Embryonic facial prominence (tissue), 1 donor: ENCODE measurements at regions not wholly inside any gene's neighbourhood (a gene's known extent, or its start where the extent isn't known, plus 50 kb on each side); places are given as distances from the start of the nearest gene placed in this dataset.
"Not testable (repeated sequence)": the region's sequence is repeated elsewhere in the genome, so short reads cannot be mapped to it uniquely, and the experiment has no call there.

Experiments
- DNase-seq: peaks from one replicate; pipeline ENCODE4 v3.0.0-alpha.2; 2016; ENCODE audit errors: extremely low spot score

GRCh38 chrX:77160301-77160700, 286.9 kb upstream of the FGF16 start:
- DNase-seq = no peak

GRCh38 chrX:77162777-77163176, 284.4 kb upstream of the FGF16 start:
- no peak for DNase-seq

- DNase-seq = no peak
Observed at GRCh38 chrX:77167993-77168392, 279.2 kb upstream of the FGF16 start.

- DNase-seq = no peak
Observed at GRCh38 chrX:77174680-77175519, 272.3 kb upstream of the FGF16 start.

GRCh38 chrX:77200663-77201062, 246.5 kb upstream of the FGF16 start:
- DNase-seq = no peak

- DNase-seq = no peak
Observed at GRCh38 chrX:77223046-77223445, 224.1 kb upstream of the FGF16 start.

GRCh38 chrX:77264490-77264889, 182.7 kb upstream of the FGF16 start:
- DNase-seq = no peak

- no peak for DNase-seq
Observed at GRCh38 chrX:77275392-77275791, 171.8 kb upstream of the FGF16 start.

GRCh38 chrX:77276742-77277141, 170.4 kb upstream of the FGF16 start:
- DNase-seq = no peak

- DNase-seq = no peak
Observed at GRCh38 chrX:77277911-77278310, 169.3 kb upstream of the FGF16 start.

GRCh38 chrX:77279373-77279772, 167.8 kb upstream of the FGF16 start:
- not testable (repeated sequence) for DNase-seq

- DNase-seq = no peak
Observed at GRCh38 chrX:77293331-77293995, 153.7 kb upstream of the FGF16 start.

GRCh38 chrX:77298296-77298695, 148.9 kb upstream of the FGF16 start:
- no peak for DNase-seq

- DNase-seq = no peak
Observed at GRCh38 chrX:77298790-77299189, 148.4 kb upstream of the FGF16 start.

GRCh38 chrX:77299549-77299948, 147.6 kb upstream of the FGF16 start:
- no peak for DNase-seq

GRCh38 chrX:77342004-77342403, 105.2 kb upstream of the FGF16 start:
- DNase-seq = no peak

GRCh38 chrX:77346859-77347258, 100.3 kb upstream of the FGF16 start:
- DNase-seq = no peak

- no peak for DNase-seq
Observed at GRCh38 chrX:77347572-77347971, 99.6 kb upstream of the FGF16 start.

- DNase-seq = no peak
Observed at GRCh38 chrX:77389891-77390290, 57.3 kb upstream of the FGF16 start.

- not testable (repeated sequence) for DNase-seq
Observed at GRCh38 chrX:77390365-77390764, 56.8 kb upstream of the FGF16 start.

GRCh38 chrX:77396781-77397180, 50.4 kb upstream of the FGF16 start:
- DNase-seq = no peak
